ENCODE measurements at regions not wholly inside any gene's neighbourhood (a gene's known extent, or its start where the extent isn't known, plus 50 kb on each side); places are given as distances from the start of the nearest gene placed in this dataset.

- TF ChIP-seq, protein P1, sequence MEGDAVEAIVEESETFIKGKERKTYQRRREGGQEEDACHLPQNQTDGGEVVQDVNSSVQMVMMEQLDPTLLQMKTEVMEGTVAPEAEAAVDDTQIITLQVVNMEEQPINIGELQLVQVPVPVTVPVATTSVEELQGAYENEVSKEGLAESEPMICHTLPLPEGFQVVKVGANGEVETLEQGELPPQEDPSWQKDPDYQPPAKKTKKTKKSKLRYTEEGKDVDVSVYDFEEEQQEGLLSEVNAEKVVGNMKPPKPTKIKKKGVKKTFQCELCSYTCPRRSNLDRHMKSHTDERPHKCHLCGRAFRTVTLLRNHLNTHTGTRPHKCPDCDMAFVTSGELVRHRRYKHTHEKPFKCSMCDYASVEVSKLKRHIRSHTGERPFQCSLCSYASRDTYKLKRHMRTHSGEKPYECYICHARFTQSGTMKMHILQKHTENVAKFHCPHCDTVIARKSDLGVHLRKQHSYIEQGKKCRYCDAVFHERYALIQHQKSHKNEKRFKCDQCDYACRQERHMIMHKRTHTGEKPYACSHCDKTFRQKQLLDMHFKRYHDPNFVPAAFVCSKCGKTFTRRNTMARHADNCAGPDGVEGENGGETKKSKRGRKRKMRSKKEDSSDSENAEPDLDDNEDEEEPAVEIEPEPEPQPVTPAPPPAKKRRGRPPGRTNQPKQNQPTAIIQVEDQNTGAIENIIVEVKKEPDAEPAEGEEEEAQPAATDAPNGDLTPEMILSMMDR (conservative IDR thresholded peaks at IDR 0.05; ENCODE audit: low read depth, low read length), result no peak
- TF ChIP-seq ELK1 (IDR thresholded peaks at IDR 0.05; ENCODE audit: borderline replicate concordance, low read depth, low read length), result no peak
- TF ChIP-seq RAD21 (IDR thresholded peaks at IDR 0.05; ENCODE audit: low read length), result no peak
- TF ChIP-seq NFE2L2 (IDR thresholded peaks at IDR 0.05; ENCODE audit: low read depth, low read length), result no peak
- TF ChIP-seq SMC3 (IDR thresholded peaks at IDR 0.05; ENCODE audit: low read depth, low read length), result no peak
- no peak for TF ChIP-seq POLR2A (IDR thresholded peaks at IDR 0.05; ENCODE audit: low read depth, low read length)
- no peak for TF ChIP-seq BHLHE40 (IDR thresholded peaks at IDR 0.05; ENCODE audit: low read depth, low read length)
Observed at GRCh38 chr1:83033682-83034081, 965.2 kb downstream of the TTLL7 start.
